RWPE2 (cell line): ENCODE measurements at regions not wholly inside any gene's neighbourhood (a gene's known extent, or its start where the extent isn't known, plus 50 kb on each side); places are given as distances from the start of the nearest gene placed in this dataset.
A peak's percentile ranks its signal among the peaks of the same experiment; 100 is the strongest.

ENCODE experiments used
- ATAC-seq: fragments of 200-7000 bp; cut with Tn5 transposase; 3 replicates; pipeline ENCODE4 v1.9.1; 2021; ENCODE audit warnings: low read depth
- DNase-seq: peaks from one replicate; pipeline ENCODE4 v3.0.0-alpha.2; 2020; ENCODE audit warnings: low spot score
- H3K27ac ChIP-seq: fragments of 450-650 bp; 2 replicates; pipeline ENCODE4 v1.5.1; 2017; ENCODE audit warnings: mild to moderate bottlenecking; ENCODE audit not compliant: poor library complexity, severe bottlenecking
- H3K27me3 ChIP-seq: fragments of 250-450 bp; sonication (Bioruptor Pico); 2 replicates; pipeline ENCODE4 v1.5.1; 2021; ENCODE audit warnings: mild to moderate bottlenecking, moderate library complexity; ENCODE audit not compliant: insufficient read depth, poor library complexity, severe bottlenecking
- H3K36me3 ChIP-seq: fragments of 250-450 bp; sonication (Bioruptor Pico); 2 replicates; pipeline ENCODE4 v1.5.1; 2020; ENCODE audit warnings: low read depth, mild to moderate bottlenecking, moderate library complexity
- H3K4me1 ChIP-seq: fragments of 250-450 bp; sonication (Bioruptor Pico); 2 replicates; pipeline ENCODE4 v1.5.1; 2021; ENCODE audit warnings: mild to moderate bottlenecking, moderate library complexity; ENCODE audit not compliant: insufficient read depth, poor library complexity, severe bottlenecking
- H3K4me3 ChIP-seq: fragments of 250-450 bp; sonication (Bioruptor Pico); 2 replicates; pipeline ENCODE4 v1.5.1; 2021; ENCODE audit warnings: mild to moderate bottlenecking, moderate library complexity; ENCODE audit not compliant: severe bottlenecking
- H3K9me3 ChIP-seq: fragments of 250-450 bp; sonication (Bioruptor Pico); 2 replicates; pipeline ENCODE4 v1.5.1; 2021; ENCODE audit warnings: mild to moderate bottlenecking, moderate library complexity; ENCODE audit not compliant: severe bottlenecking
- TF ChIP-seq, protein P1 (sequence below): fragments of 450-650 bp; IDR thresholded peaks from one replicate; pipeline ENCODE4 v1.5.1; 2017; ENCODE audit warnings: mild to moderate bottlenecking, moderate library complexity; ENCODE audit not compliant: poor library complexity, severe bottlenecking

GRCh38 chr14:71261206-71261605, 353.9 kb downstream of the PCNX1 start:
- ATAC-seq, result no peak
- TF ChIP-seq, protein P1, sequence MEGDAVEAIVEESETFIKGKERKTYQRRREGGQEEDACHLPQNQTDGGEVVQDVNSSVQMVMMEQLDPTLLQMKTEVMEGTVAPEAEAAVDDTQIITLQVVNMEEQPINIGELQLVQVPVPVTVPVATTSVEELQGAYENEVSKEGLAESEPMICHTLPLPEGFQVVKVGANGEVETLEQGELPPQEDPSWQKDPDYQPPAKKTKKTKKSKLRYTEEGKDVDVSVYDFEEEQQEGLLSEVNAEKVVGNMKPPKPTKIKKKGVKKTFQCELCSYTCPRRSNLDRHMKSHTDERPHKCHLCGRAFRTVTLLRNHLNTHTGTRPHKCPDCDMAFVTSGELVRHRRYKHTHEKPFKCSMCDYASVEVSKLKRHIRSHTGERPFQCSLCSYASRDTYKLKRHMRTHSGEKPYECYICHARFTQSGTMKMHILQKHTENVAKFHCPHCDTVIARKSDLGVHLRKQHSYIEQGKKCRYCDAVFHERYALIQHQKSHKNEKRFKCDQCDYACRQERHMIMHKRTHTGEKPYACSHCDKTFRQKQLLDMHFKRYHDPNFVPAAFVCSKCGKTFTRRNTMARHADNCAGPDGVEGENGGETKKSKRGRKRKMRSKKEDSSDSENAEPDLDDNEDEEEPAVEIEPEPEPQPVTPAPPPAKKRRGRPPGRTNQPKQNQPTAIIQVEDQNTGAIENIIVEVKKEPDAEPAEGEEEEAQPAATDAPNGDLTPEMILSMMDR, result no peak
- no peak overlapping the region for H3K4me3 ChIP-seq
- peaks cover 4% of the 10 kb centered on the region for H3K9me3 ChIP-seq
- DNase-seq, result no peak
- H3K27ac ChIP-seq, result no peak overlapping the region
- H3K27me3 ChIP-seq, result no peaks in the 10 kb centered on the region
- H3K4me1 ChIP-seq, result peaks cover 4% of the 10 kb centered on the region
- no peaks in the 10 kb centered on the region for H3K36me3 ChIP-seq

DNA sequence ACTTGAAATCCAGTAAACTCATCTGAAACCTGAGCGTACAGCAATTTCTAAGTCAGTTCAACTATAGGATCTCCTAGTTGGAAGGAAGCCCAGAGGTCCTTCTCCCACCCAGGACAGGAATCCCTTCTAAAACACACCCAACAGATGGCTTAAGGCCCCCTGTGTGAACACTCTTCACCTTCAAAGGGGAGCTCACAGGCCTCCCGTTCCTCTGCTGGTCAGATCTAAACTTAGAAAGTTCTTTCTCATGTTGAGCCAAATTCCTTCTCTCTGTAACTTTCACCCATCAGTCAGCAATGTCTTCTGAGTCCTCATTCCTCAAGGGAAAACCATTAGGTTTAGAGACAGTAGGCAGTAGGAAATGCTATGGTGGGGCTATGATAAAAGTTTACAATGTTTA, 355.2 kb downstream of the PCNX1 start:
- peaks cover 7% of the 10 kb centered on the region for H3K4me1 ChIP-seq
- H3K36me3 ChIP-seq, result no peaks in the 10 kb centered on the region
- H3K27me3 ChIP-seq, result no peaks in the 10 kb centered on the region
- no peak overlapping the region for H3K4me3 ChIP-seq
- ATAC-seq (no peak), DNase-seq (no peak)
- peaks cover 4% of the 10 kb centered on the region for H3K9me3 ChIP-seq
- TF ChIP-seq, protein P1, result no peak
- H3K27ac ChIP-seq, result no peak overlapping the region

GRCh38 chr14:71264260-71264659, 357.0 kb downstream of the PCNX1 start:
- DNase-seq (no peak), ATAC-seq (no peak)
- Histone ChIP-seq H3K4me3 (no peak overlapping the region), H3K4me1 (peaks cover 13% of the 10 kb centered on the region), H3K27me3 (no peaks in the 10 kb centered on the region), H3K9me3 (no peaks in the 10 kb centered on the region), H3K36me3 (no peaks in the 10 kb centered on the region), H3K27ac (no peak overlapping the region)
- TF ChIP-seq, protein P1, result no peak

DNA sequence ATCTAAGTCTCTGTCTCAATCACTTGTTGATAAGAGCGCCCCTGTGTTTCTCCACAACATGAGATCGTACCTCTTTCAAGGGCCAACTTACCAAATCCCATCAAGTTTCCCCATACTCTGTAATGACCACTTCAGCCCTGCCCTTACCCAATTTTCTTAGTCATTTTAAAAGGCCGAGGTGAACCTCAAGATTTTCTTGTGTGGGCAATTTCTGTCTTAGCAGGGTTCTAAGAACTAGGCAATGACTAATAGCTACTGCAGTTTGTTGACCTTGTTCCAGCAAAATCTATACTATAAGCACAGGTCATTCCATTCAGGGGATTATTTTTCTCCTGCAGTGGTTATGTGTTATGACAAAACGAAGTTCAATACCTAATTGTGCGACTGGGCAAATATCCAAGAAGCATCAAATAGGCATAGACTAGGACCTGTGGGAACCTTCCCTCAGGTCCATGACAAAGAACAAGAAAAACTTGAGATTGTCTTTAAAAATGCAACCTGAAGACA, 359.8 kb downstream of the PCNX1 start:
- Histone ChIP-seq H3K27me3 (no peaks in the 10 kb centered on the region), H3K36me3 (no peaks in the 10 kb centered on the region), H3K4me3 (no peak overlapping the region), H3K4me1 (peaks cover 13% of the 10 kb centered on the region), H3K27ac (peak overlapping the region; percentile 6), H3K9me3 (no peaks in the 10 kb centered on the region)
- TF ChIP-seq, protein P1, result no peak
- DNase-seq (no peak), ATAC-seq (peak; percentile 84)

DNA sequence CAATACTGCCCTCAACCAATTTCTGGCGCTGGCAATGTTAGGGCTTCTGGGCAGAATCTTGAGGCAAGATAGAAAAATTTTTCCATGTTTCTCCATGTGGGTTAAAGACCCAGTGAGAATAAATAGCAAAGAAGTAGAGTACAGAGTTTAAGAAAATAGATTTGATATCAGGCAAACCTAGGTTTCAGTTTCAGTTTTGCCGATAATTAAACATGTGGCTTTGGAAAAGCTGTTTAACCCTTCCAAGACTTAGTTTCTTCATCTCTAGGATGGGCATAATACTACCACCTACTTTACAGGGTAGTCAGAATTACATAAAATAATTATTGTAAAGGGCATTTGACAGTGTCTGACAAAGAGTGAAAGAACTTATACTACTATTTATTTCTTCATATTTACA, 360.4 kb downstream of the PCNX1 start:
- Histone ChIP-seq H3K4me1 (peaks cover 13% of the 10 kb centered on the region), H3K27me3 (no peaks in the 10 kb centered on the region), H3K36me3 (no peaks in the 10 kb centered on the region), H3K27ac (peak overlapping the region; percentile 6), H3K9me3 (no peaks in the 10 kb centered on the region), H3K4me3 (no peak overlapping the region)
- ATAC-seq (no peak), DNase-seq (no peak)
- TF ChIP-seq, protein P1, result no peak
